Activated CD4-positive, alpha-beta T cell treated with anti-CD3 and anti-CD28 coated beads, Interleukin-2, amount 10 ng/mL, durations not matched to agents 7 days and 5 days (primary cell): ENCODE measurements at regions not wholly inside any gene's neighbourhood (a gene's known extent, or its start where the extent isn't known, plus 50 kb on each side); places are given as distances from the start of the nearest gene placed in this dataset.
"Not testable (repeated sequence)": the region's sequence is repeated elsewhere in the genome, so short reads cannot be mapped to it uniquely, and the experiment has no call there.

Experiments
- CTCF ChIA-PET: fragments of 350-600 bp; sonication (Branson Sonifier 250); formaldehyde crosslinking; loops from one replicate; lab custom pipeline; 2021; ENCODE audit warnings: antibody characterized with exemption; lab: Charles Lee
- POLR2A ChIA-PET: fragments of 350-600 bp; sonication (Branson Sonifier 250); formaldehyde crosslinking; loops from one replicate; lab custom pipeline; 2021; ENCODE audit warnings: antibody characterized with exemption; lab: Charles Lee
- DNase-seq: peaks from one replicate; pipeline ENCODE4 v3.0.0-alpha.2; 2020
- H3K27ac Mint-ChIP-seq: one replicate; pipeline ENCODE4 v1.8.0; 2021; ENCODE audit warnings: mild to moderate bottlenecking, moderate library complexity, mixed read lengths
- H3K27me3 Mint-ChIP-seq: one replicate; pipeline ENCODE4 v1.8.0; 2021; ENCODE audit warnings: mixed read lengths
- H3K36me3 Mint-ChIP-seq: one replicate; pipeline ENCODE4 v1.8.0; 2021; ENCODE audit warnings: low read depth, mixed read lengths
- H3K4me1 Mint-ChIP-seq: one replicate; pipeline ENCODE4 v1.8.0; 2021; ENCODE audit warnings: mixed read lengths
- H3K4me3 Mint-ChIP-seq: one replicate; pipeline ENCODE4 v1.8.0; 2021; ENCODE audit warnings: mild to moderate bottlenecking, moderate library complexity, mixed read lengths
- H3K9me3 Mint-ChIP-seq: one replicate; pipeline ENCODE4 v1.8.0; 2021; ENCODE audit warnings: mixed read lengths

DNA sequence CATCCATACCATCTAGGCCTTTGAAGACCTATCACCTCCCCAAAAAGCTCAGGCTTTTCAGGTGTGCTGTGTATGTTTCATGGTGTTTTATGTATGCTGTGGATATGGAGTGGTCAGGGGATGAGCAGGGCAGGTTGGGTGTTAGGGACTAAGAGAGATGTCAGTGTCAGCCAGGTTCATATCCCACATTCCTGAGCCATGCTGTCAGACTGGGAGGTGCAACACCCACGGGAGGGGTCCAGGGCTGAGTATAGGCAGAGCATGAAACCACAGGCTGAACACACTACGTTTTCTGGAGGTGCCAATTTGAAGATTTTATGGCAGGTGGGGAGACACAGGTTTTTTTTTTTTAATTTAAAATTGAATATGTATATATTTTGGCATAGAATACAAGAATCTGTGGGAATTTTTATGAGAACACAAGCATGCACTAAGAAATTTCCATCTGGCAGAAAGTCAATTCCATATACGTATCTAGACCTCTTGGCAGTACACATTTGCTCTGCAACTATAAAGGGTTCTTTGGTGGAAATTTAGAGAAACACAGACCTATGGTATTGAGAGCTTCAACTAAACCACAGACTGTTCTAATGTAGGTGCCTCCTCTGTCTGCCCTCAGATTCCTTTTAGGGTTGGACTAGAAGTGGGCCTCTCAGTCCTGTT, 101.9 kb upstream of the RNU6-1 start:
- ChIA-PET CTCF (no interaction called here), POLR2A (no interaction called here)
- Mint-ChIP-seq H3K36me3 (no peaks in the 10 kb centered on the region), H3K4me1 (peaks cover 6% of the 10 kb centered on the region), H3K27ac (no peak overlapping the region), H3K27me3 (peaks cover 2% of the 10 kb centered on the region), H3K9me3 (no peaks in the 10 kb centered on the region), H3K4me3 (no peak overlapping the region)
- DNase-seq = no peak

DNA sequence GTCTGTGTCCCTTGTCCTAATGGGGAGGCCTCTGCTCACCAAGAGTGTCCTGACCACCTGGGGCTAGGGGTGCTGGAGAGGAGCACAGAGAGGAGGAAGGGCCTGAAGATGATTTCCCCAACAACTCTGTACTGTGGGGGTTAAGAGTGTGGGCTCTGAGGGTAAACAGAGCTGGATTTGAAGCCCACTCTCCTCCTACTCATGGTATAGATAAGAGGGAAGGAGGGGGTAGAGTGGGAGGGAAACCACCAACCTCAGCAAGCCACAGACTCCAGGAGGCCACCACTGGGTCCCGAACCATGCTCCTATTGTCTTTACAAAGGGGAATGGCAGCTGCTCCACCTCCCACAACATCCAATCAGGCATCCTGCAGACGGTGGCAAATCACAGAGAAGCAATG, 103.6 kb upstream of the RNU6-1 start:
- no peak for DNase-seq
- peaks cover 2% of the 10 kb centered on the region for H3K27me3 Mint-ChIP-seq
- POLR2A ChIA-PET = no interaction called here
- H3K36me3 Mint-ChIP-seq = peaks cover 3% of the 10 kb centered on the region
- H3K4me1 Mint-ChIP-seq = peaks cover 8% of the 10 kb centered on the region
- H3K4me3 Mint-ChIP-seq = no peak overlapping the region
- no peak overlapping the region for H3K27ac Mint-ChIP-seq
- CTCF ChIA-PET = interaction anchor here (0.6 kb wide), 1 partner anchor 200 kb away, joined by 3 read pairs; no protein-coding TSS in a partner anchor
- peaks cover 3% of the 10 kb centered on the region for H3K9me3 Mint-ChIP-seq

DNA sequence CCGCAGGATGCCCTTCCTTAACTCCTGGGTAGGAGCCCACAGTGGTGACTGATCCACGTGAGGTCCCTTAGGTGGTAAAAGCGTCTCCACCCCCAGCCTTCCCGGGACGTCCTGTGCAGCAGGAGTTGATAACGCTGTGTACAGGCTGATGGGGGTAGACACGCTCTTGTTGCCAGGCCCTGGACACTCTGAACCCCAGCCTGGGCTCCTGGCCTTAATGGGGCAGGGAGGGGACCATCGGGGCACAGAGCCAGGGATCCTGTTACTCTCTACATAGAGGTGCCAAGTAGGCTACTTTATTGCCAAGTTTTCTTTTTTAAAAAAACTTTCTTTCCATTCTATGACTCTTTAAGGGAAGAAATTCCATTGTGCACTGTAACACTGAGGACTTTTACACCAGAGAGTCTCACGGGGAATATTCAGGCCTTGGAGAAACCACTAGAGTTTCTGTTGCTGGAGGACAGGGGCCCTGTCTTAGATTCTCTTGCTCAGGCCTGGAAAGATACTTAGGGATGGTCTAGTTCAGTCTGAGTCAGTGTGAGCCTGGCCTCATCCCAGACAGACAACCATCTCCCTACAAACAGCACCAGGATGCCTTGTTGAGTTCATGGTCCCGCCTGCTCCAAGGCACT, 104.3 kb upstream of the RNU6-1 start:
- H3K27ac Mint-ChIP-seq = no peak overlapping the region
- ChIA-PET CTCF (no interaction called here), POLR2A (no interaction called here)
- peaks cover 3% of the 10 kb centered on the region for H3K9me3 Mint-ChIP-seq
- peaks cover 8% of the 10 kb centered on the region for H3K4me1 Mint-ChIP-seq
- H3K36me3 Mint-ChIP-seq = peaks cover 3% of the 10 kb centered on the region
- peaks cover 2% of the 10 kb centered on the region for H3K27me3 Mint-ChIP-seq
- no peak overlapping the region for H3K4me3 Mint-ChIP-seq
- no peak for DNase-seq

DNA sequence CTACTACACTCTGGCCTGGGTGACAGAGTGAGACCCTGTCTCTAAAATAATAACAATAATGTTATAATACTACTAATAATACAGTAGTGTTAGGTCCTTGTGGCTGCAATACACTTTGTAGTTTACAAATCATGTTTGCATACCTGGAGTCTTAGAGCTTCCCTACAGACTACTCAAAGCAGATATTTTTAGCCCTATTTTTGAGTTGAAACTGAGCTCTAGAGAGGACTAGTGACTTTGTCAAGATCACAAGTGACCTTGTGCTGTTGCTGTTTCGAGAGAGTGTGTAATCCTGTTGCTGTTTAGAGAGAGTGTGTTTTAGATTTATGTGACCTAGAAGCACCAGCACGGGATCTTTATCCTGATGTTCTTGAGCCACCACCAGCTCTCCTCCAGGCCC, 105.3 kb upstream of the RNU6-1 start:
- CTCF ChIA-PET = no interaction called here
- Mint-ChIP-seq H3K9me3 (peaks cover 3% of the 10 kb centered on the region), H3K27ac (no peak overlapping the region), H3K27me3 (peaks cover 2% of the 10 kb centered on the region), H3K4me1 (peaks cover 8% of the 10 kb centered on the region), H3K4me3 (no peak overlapping the region), H3K36me3 (peaks cover 3% of the 10 kb centered on the region)
- DNase-seq = no peak
- POLR2A ChIA-PET = no interaction called here

DNA sequence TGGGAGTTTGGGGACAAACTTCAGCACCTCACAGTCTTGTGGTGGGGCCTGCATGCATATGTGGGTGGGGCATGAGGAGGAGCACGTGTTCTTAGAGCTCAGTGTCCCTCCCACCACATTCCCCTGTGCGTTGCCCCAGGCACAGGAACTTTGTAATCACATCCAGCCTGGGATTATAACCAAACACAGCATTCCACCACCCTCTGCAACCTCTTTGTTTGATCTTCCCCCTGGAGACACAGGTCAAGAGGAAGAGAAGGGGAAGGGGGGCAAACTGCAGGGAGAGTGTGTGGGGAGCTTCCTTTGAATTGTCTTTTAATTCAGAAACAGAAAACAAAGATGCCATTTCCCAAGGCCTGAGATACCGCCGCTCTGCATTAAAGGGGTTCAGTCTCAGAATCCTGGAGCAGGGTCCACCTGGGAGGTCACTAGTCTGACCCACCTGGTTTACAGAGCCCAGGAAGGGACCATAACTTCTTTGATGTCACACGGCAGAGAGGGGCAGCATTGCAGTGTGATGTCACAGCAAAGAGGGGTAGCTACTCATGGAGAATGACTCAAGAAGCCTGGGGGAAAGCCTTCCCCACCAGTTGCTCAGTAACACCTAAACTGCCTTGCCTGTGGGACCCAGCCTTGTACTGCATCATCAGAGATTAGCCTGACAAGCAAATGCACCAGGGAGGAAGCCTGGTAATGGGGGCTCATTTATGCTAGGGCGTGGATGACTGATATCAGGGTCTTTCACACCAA, 106.3 kb upstream of the RNU6-1 start:
- H3K27me3 Mint-ChIP-seq = no peaks in the 10 kb centered on the region
- H3K4me1 Mint-ChIP-seq = peaks cover 8% of the 10 kb centered on the region
- ChIA-PET CTCF (interaction anchor here (1.3 kb wide), 1 partner anchor 15 kb away, joined by 3 read pairs; no protein-coding TSS in a partner anchor), POLR2A (no interaction called here)
- peaks cover 3% of the 10 kb centered on the region for H3K36me3 Mint-ChIP-seq
- no peak for DNase-seq
- H3K9me3 Mint-ChIP-seq = peaks cover 3% of the 10 kb centered on the region
- H3K27ac Mint-ChIP-seq = no peak overlapping the region
- no peak overlapping the region for H3K4me3 Mint-ChIP-seq

DNA sequence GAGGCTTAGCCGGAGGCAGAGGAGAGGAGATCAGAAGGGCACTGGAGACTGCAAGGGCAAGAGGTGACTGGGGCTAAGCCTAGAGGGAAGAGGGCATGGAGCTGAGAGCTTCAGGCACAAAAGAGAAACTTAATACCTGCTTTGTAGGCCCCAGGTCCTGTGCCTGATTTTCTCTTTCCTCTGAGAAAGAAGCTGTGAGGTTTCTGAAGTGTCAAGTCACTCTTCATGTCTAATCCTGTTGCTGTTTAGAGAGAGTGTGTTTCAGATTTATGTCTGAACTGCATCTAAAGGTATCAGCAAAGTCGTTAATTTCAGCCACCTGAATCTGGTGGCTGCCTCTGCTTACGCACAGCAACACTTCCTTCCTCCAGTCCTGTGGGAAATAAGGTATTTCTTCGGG, 106.9 kb upstream of the RNU6-1 start:
- POLR2A ChIA-PET = interaction anchor here (0.6 kb wide), 1 partner anchor 15 kb away, joined by 3 read pairs; no protein-coding TSS in a partner anchor
- no peaks in the 10 kb centered on the region for H3K27me3 Mint-ChIP-seq
- H3K4me1 Mint-ChIP-seq = peaks cover 8% of the 10 kb centered on the region
- H3K4me3 Mint-ChIP-seq = no peak overlapping the region
- peaks cover 3% of the 10 kb centered on the region for H3K36me3 Mint-ChIP-seq
- CTCF ChIA-PET = interaction anchor here (1.3 kb wide), 1 partner anchor 15 kb away, joined by 3 read pairs; no protein-coding TSS in a partner anchor
- no peak for DNase-seq
- H3K27ac Mint-ChIP-seq = peak overlapping the region; percentile 51
- peaks cover 3% of the 10 kb centered on the region for H3K9me3 Mint-ChIP-seq

DNA sequence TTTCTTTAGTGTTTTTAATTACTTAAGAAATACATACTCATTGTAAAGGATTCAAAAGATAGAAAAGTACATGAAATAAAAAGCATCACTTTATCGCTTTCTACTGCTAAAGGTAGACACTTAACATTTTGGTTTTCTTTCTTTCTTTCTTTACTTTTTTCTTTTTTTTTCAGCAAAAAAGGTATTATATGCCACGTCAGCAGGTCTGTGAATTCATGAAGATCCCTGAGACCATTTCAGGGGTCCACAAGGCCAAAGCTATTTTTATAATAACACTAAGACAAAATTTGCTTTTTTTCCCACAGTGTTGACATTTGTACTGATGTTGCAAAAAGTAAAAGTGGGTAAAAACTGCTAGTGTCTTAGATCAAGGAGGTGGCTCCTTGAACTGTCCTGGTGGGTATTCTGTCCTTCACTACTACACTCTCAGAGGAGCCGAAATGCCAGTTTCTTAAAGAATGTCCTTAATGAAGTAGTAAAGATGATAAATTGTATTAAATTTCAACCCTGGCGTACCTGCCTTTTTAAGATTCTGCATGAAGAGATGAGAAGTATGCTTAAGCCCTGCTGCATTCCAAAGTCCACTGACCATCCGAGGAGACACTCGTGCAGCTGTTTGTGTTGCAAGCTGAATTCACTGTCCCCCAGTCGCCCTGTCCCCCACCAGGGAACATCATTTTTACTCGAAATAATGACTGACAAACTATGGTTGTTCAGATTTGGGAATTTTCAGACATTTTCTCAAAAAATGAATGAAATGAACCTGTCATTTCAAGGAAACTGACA, 106.7 kb upstream of the PIAS1 start:
- Mint-ChIP-seq H3K9me3 (peaks cover 3% of the 10 kb centered on the region), H3K36me3 (peaks cover 3% of the 10 kb centered on the region), H3K4me3 (no peak overlapping the region), H3K4me1 (peaks cover 8% of the 10 kb centered on the region), H3K27ac (no peak overlapping the region), H3K27me3 (no peaks in the 10 kb centered on the region)
- ChIA-PET POLR2A (interaction anchor here (0.6 kb wide), 1 partner anchor 14 kb away, joined by 3 read pairs; no protein-coding TSS in a partner anchor), CTCF (interaction anchor here (1.2 to 1.3 kb wide), 2 partner anchors 11 to 14 kb away, joined by 3 read pairs; no protein-coding TSS in a partner anchor)
- DNase-seq = no peak

DNA sequence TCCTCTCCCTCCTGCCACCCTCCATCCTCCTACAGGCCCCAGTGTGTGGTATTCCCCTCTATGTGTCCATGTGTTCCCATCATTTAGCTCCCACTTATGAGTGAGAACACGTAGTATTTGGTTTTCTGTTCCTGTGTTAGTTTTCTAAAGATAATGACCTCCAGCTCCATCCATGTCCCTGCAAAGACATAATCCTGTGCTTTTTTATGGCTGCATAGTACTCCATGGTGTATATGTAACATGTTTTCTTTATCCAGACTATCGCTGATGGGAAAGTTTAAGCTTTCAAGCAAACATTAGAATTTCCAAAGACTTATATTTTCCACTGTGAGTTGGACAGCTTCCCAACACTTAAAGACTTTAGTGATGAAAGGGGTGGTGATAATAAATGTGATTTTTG, 105.9 kb upstream of the PIAS1 start:
- no peak overlapping the region for H3K4me3 Mint-ChIP-seq
- CTCF ChIA-PET = interaction anchor here (1.2 kb wide), 1 partner anchor 12 kb away, joined by 3 read pairs; no protein-coding TSS in a partner anchor

DNA sequence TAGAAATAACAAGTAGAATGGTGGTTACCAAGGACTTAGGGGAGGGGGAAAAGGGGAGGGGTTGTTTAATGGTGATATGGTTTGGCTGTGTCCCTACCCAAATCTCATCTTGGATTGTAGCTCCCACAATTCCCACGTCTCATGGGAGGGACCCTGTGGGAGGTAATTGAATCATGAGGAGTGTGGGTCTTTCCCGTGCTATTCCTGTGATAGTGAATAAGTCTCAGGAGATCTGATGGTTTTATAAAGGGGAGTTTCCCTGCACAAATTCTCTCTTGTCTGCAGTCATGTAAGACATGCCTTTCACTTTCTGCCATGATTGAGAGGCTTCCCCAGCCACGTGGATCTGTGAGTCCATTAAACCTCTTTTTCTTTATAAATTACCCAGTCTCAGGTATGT, 102.9 kb upstream of the PIAS1 start:
- H3K27ac Mint-ChIP-seq, H3K4me1 Mint-ChIP-seq, POLR2A ChIA-PET, H3K4me3 Mint-ChIP-seq, H3K9me3 Mint-ChIP-seq, H3K27me3 Mint-ChIP-seq, CTCF ChIA-PET, DNase-seq, H3K36me3 Mint-ChIP-seq: not testable (repeated sequence)

More for the DNA sequence above, 105.9 kb upstream of the PIAS1 start:
- no peaks in the 10 kb centered on the region for H3K27me3 Mint-ChIP-seq
- POLR2A ChIA-PET = no interaction called here
- no peak overlapping the region for H3K27ac Mint-ChIP-seq
- H3K4me1 Mint-ChIP-seq = peaks cover 8% of the 10 kb centered on the region
- H3K9me3 Mint-ChIP-seq = peaks cover 3% of the 10 kb centered on the region
- no peak for DNase-seq
- peaks cover 3% of the 10 kb centered on the region for H3K36me3 Mint-ChIP-seq

DNA sequence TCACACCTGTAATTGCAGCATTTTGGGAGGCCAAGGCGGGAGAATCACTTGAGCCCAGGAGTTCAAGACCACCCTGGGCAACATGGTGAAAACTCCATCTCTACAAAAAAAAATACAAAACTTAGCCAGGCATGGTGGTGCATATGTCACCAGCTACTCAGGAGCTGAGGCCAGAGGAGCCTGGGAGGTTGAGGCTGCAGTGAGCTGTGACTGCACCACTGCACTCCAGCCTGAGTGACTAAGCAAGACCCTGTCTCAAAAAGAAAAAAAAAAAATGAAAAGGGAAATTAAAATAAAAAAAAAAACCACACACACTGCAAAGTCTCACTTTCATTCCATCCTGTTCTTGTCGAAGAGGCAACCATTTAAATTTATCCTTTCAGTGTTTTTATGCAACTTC, 100.8 kb upstream of the PIAS1 start:
- H3K4me3 Mint-ChIP-seq = no peak overlapping the region
- ChIA-PET POLR2A (no interaction called here), CTCF (interaction anchor here (0.6 kb wide), 1 partner anchor 121 kb away, joined by 3 read pairs; no protein-coding TSS in a partner anchor)
- H3K27me3 Mint-ChIP-seq = peaks cover 3% of the 10 kb centered on the region
- peaks cover under 1% of the 10 kb centered on the region for H3K36me3 Mint-ChIP-seq
- H3K9me3 Mint-ChIP-seq = peaks cover 3% of the 10 kb centered on the region
- H3K4me1 Mint-ChIP-seq = peaks cover 2% of the 10 kb centered on the region
- no peak overlapping the region for H3K27ac Mint-ChIP-seq
- no peak for DNase-seq

DNA sequence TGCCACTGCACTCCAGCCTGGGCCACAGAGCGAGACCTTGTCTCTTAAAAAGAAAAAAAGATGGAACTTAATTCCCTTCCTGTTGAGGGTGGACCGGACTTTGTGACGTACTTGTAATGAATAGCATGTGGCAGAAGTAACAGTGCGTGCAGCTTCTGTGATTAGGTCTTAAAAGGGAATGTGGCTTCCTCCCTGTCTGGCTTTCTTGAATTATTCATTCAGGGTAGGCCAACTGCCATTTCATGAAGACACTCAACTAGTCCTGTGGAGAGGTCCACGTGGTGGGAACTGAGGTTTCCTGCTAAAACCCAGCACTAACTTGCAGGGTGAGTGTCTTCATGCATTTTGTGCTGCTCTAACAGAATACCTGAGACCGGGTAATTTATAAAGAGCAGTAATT, 98.9 kb upstream of the PIAS1 start:
- Mint-ChIP-seq H3K27ac (no peak overlapping the region), H3K4me1 (peaks cover 2% of the 10 kb centered on the region), H3K27me3 (peaks cover 14% of the 10 kb centered on the region), H3K9me3 (peaks cover 2% of the 10 kb centered on the region), H3K36me3 (no peaks in the 10 kb centered on the region), H3K4me3 (no peak overlapping the region)
- ChIA-PET CTCF (no interaction called here), POLR2A (no interaction called here)
- no peak for DNase-seq

DNA sequence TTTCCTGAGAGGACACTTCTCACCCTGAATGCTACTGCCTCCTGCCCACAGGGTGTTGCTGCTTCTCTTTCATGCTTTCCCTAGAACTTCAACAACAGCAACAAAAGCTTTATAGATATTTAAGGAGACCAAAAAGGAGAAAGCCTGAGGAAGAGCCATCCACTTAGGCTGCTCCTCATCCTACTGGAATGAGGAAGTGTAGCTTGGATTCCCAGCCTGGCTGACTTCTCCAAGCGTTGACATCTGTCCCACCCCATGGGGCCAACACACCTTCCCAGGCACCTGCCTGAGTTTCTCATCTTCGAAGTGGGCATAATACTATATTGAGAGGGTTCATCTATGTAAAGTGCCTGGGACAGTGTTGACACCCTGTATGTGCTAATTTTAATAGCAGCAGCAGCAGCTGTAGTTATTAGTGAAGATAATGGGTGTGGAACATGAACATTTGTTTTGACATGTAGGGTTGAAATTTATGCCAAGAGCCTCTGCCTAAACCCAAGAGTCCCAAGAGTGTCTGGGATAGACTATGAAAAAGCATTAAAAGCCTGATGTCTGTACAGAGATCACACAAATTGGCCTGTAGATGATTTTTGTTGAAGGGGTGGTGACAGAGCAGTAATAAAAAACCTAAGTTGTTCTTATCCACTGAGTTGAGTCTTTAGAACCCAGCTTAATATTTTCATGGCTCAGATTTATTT, 96.5 kb upstream of the PIAS1 start:
- no peaks in the 10 kb centered on the region for H3K36me3 Mint-ChIP-seq
- peaks cover 10% of the 10 kb centered on the region for H3K4me1 Mint-ChIP-seq
- peaks cover 2% of the 10 kb centered on the region for H3K9me3 Mint-ChIP-seq
- no peak overlapping the region for H3K27ac Mint-ChIP-seq
- DNase-seq = no peak
- no peak overlapping the region for H3K4me3 Mint-ChIP-seq
- peaks cover 24% of the 10 kb centered on the region for H3K27me3 Mint-ChIP-seq
- ChIA-PET CTCF (interaction anchor here (0.6 kb wide), 2 partner anchors 33 to 96 kb away, joined by 3 read pairs; no protein-coding TSS in a partner anchor), POLR2A (no interaction called here)
